GM12874 (cell line): ENCODE measurements at regions not wholly inside any gene's neighbourhood (a gene's known extent, or its start where the extent isn't known, plus 50 kb on each side); places are given as distances from the start of the nearest gene placed in this dataset.

ENCODE experiments used
- CTCF ChIP-seq: IDR thresholded peaks from 2 replicates; pipeline ENCODE4 v1.5.1; 2011; ENCODE audit warnings: low read depth, mild to moderate bottlenecking, control low read depth, low read length, moderate library complexity; ENCODE audit not compliant: insufficient read depth

- TF ChIP-seq CTCF = no peak
Observed at GRCh38 chr7:113456533-113456932, 338.2 kb upstream of the SMIM30 start.

- TF ChIP-seq CTCF = no peak
Observed at GRCh38 chr7:113454597-113455169, 336.3 kb upstream of the SMIM30 start.

GRCh38 chr7:113452245-113452644, 333.9 kb upstream of the SMIM30 start:
- TF ChIP-seq CTCF = no peak

GRCh38 chr7:113446791-113447190, 328.4 kb upstream of the SMIM30 start:
- TF ChIP-seq CTCF = no peak

- TF ChIP-seq CTCF = no peak
Observed at GRCh38 chr7:113446391-113446790, 328.0 kb upstream of the SMIM30 start.

GRCh38 chr7:113444261-113444660, 325.9 kb upstream of the SMIM30 start:
- no peak for TF ChIP-seq CTCF

- no peak for TF ChIP-seq CTCF
Observed at GRCh38 chr7:113440173-113440572, 321.8 kb upstream of the SMIM30 start.
